AG04450 (cell line): ENCODE measurements at regions not wholly inside any gene's neighbourhood (a gene's known extent, or its start where the extent isn't known, plus 50 kb on each side); places are given as distances from the start of the nearest gene placed in this dataset.
"Not testable (repeated sequence)": the region's sequence is repeated elsewhere in the genome, so short reads cannot be mapped to it uniquely, and the experiment has no call there.

Experiments used
- CTCF ChIA-PET: fragments of 300-600, 350-600 bp; formaldehyde crosslinking; extraction: SDS; loops from one replicate; lab custom pipeline; 2022; ENCODE audit warnings: antibody characterized with exemption, inconsistent platforms; lab: Charles Lee
- POLR2A ChIA-PET: fragments of 350-600 bp; formaldehyde crosslinking; extraction: SDS; loops from one replicate; lab custom pipeline; 2021; ENCODE audit warnings: antibody characterized with exemption, inconsistent platforms; lab: Yijun Ruan, JAX
- DNase-seq: peaks from one replicate; pipeline ENCODE4 v3.0.0-alpha.2; 2011; ENCODE audit warnings: low read depth, low spot score
- H3K27ac ChIP-seq: one replicate; pipeline ENCODE4 v1.5.1; 2012; ENCODE audit warnings: low read depth, low read length, control low read depth
- H3K27me3 ChIP-seq: one replicate; pipeline ENCODE4 v1.6.0; 2012; ENCODE audit warnings: low read length; ENCODE audit not compliant: control insufficient read depth, insufficient read depth
- H3K4me3 ChIP-seq: 2 replicates; pipeline ENCODE4 v1.5.1; 2011; ENCODE audit warnings: mild to moderate bottlenecking, low read depth, low read length, control low read depth
- H3K9me3 ChIP-seq: 2 replicates; pipeline ENCODE4 v1.5.1; 2012; ENCODE audit warnings: low read length; ENCODE audit not compliant: control insufficient read depth, insufficient read depth

- H3K4me3 ChIP-seq, CTCF ChIA-PET, DNase-seq, H3K9me3 ChIP-seq, POLR2A ChIA-PET, H3K27ac ChIP-seq, H3K27me3 ChIP-seq: not testable (repeated sequence)
These were observed 118.3 kb downstream of the LRRC37A3 start for GRCh38 chr17:64800987-64801386.

GRCh38 chr17:64800361-64800895 lies 118.8 kb downstream of the LRRC37A3 start:
- POLR2A ChIA-PET, H3K27me3 ChIP-seq, H3K4me3 ChIP-seq, DNase-seq, H3K27ac ChIP-seq, H3K9me3 ChIP-seq, CTCF ChIA-PET: not testable (repeated sequence)

- H3K9me3 ChIP-seq, DNase-seq, H3K27ac ChIP-seq, H3K4me3 ChIP-seq, CTCF ChIA-PET, POLR2A ChIA-PET, H3K27me3 ChIP-seq: not testable (repeated sequence)
These were observed 119.6 kb downstream of the LRRC37A3 start for GRCh38 chr17:64799543-64800188.

- DNase-seq: not testable (repeated sequence)
These were observed 120.3 kb downstream of the LRRC37A3 start for GRCh38 chr17:64798961-64799360.

GRCh38 chr17:64798489-64798790 lies 120.8 kb downstream of the LRRC37A3 start:
- POLR2A ChIA-PET, H3K9me3 ChIP-seq, H3K4me3 ChIP-seq, H3K27me3 ChIP-seq, H3K27ac ChIP-seq, CTCF ChIA-PET, DNase-seq: not testable (repeated sequence)

More at GRCh38 chr17:64798961-64799360, 120.3 kb downstream of the LRRC37A3 start:
- CTCF ChIA-PET, H3K27me3 ChIP-seq, H3K27ac ChIP-seq, H3K4me3 ChIP-seq, POLR2A ChIA-PET, H3K9me3 ChIP-seq: not testable (repeated sequence)

GRCh38 chr17:64797746-64798488 lies 121.4 kb downstream of the LRRC37A3 start:
- CTCF ChIA-PET, POLR2A ChIA-PET, H3K27me3 ChIP-seq, H3K27ac ChIP-seq, H3K4me3 ChIP-seq, DNase-seq, H3K9me3 ChIP-seq: not testable (repeated sequence)

GRCh38 chr17:64795342-64795741 lies 123.9 kb downstream of the LRRC37A3 start:
- CTCF ChIA-PET, H3K27ac ChIP-seq, POLR2A ChIA-PET, H3K9me3 ChIP-seq, DNase-seq, H3K27me3 ChIP-seq, H3K4me3 ChIP-seq: not testable (repeated sequence)

- DNase-seq, H3K9me3 ChIP-seq, CTCF ChIA-PET, POLR2A ChIA-PET, H3K27ac ChIP-seq, H3K27me3 ChIP-seq, H3K4me3 ChIP-seq: not testable (repeated sequence)
These were observed 124.6 kb downstream of the LRRC37A3 start for GRCh38 chr17:64794548-64795274.

- H3K9me3 ChIP-seq, CTCF ChIA-PET, H3K4me3 ChIP-seq, POLR2A ChIA-PET, DNase-seq, H3K27ac ChIP-seq, H3K27me3 ChIP-seq: not testable (repeated sequence)
These were observed 125.2 kb downstream of the LRRC37A3 start for GRCh38 chr17:64794113-64794512.

- POLR2A ChIA-PET: interaction anchor here (0.5 kb wide), 1 partner anchor 1741 kb away, joined by 4 read pairs; no protein-coding TSS in a partner anchor
- H3K27me3 ChIP-seq, CTCF ChIA-PET, H3K4me3 ChIP-seq, H3K27ac ChIP-seq, DNase-seq, H3K9me3 ChIP-seq: not testable (repeated sequence)
These were observed 126.3 kb downstream of the LRRC37A3 start for GRCh38 chr17:64792793-64793575.

- H3K27ac ChIP-seq, H3K4me3 ChIP-seq, H3K9me3 ChIP-seq, H3K27me3 ChIP-seq, POLR2A ChIA-PET, DNase-seq, CTCF ChIA-PET: not testable (repeated sequence)
These were observed 127.0 kb downstream of the LRRC37A3 start for GRCh38 chr17:64792276-64792675.
